HEK293T (cell line): ENCODE measurements at regions not wholly inside any gene's neighbourhood (a gene's known extent, or its start where the extent isn't known, plus 50 kb on each side); places are given as distances from the start of the nearest gene placed in this dataset.
"Not testable (repeated sequence)": the region's sequence is repeated elsewhere in the genome, so short reads cannot be mapped to it uniquely, and the experiment has no call there.

Source experiments
- CTCF ChIA-PET: fragments of 350-600 bp; formaldehyde crosslinking; extraction: SDS; loops from one replicate; lab custom pipeline; 2021; ENCODE audit warnings: antibody characterized with exemption, inconsistent platforms; lab: Yijun Ruan, JAX
- POLR2A ChIA-PET: fragments of 350-600 bp; formaldehyde crosslinking; extraction: SDS; loops from one replicate; lab custom pipeline; 2020; ENCODE audit warnings: antibody characterized with exemption, inconsistent platforms; lab: Yijun Ruan, JAX
- DNase-seq: peaks from one replicate; pipeline ENCODE4 v3.0.0; 2012; ENCODE audit warnings: mixed read lengths; ENCODE audit errors: extremely low spot score
- ARNT ChIP-seq: fragments of 450-650 bp; IDR thresholded peaks from 2 replicates; pipeline ENCODE4 v1.6.1; 2017; ENCODE audit warnings: mild to moderate bottlenecking
- BHLHE40 ChIP-seq: fragments of 450-650 bp; IDR thresholded peaks from 2 replicates; pipeline ENCODE4 v1.6.1; 2016; ENCODE audit warnings: mild to moderate bottlenecking, moderate library complexity, borderline replicate concordance
- CTBP1 ChIP-seq: fragments of 450-650 bp; IDR thresholded peaks from 2 replicates; pipeline ENCODE4 v1.6.1; 2016; ENCODE audit warnings: borderline replicate concordance
- ELF4 ChIP-seq: fragments of 450-650 bp; IDR thresholded peaks from 2 replicates; pipeline ENCODE4 v1.6.1; 2017; ENCODE audit warnings: antibody characterized with exemption
- FOXA1 ChIP-seq: fragments of 450-650 bp; IDR thresholded peaks from 2 replicates; pipeline ENCODE4 v1.6.1; 2016; ENCODE audit warnings: mild to moderate bottlenecking
- FOXK2 ChIP-seq: fragments of 450-650 bp; IDR thresholded peaks from 2 replicates; pipeline ENCODE4 v1.6.1; 2016; ENCODE audit warnings: mild to moderate bottlenecking
- FOXM1 ChIP-seq: fragments of 450-650 bp; IDR thresholded peaks from 2 replicates; pipeline ENCODE4 v1.6.1; 2017; ENCODE audit warnings: mild to moderate bottlenecking, borderline replicate concordance
- HDGF ChIP-seq: fragments of 450-650 bp; IDR thresholded peaks from 2 replicates; pipeline ENCODE4 v1.6.1; 2017; ENCODE audit warnings: antibody characterized with exemption, borderline replicate concordance
- L3MBTL2 ChIP-seq: fragments of 450-650 bp; conservative IDR thresholded peaks from 2 replicates; pipeline ENCODE4 v1.6.1; 2016; ENCODE audit warnings: mild to moderate bottlenecking
- LEF1 ChIP-seq: fragments of 450-650 bp; IDR thresholded peaks from 2 replicates; pipeline ENCODE4 v1.6.1; 2017; ENCODE audit warnings: mild to moderate bottlenecking, borderline replicate concordance
- NFRKB ChIP-seq: fragments of 450-650 bp; IDR thresholded peaks from 2 replicates; pipeline ENCODE4 v1.6.1; 2016; ENCODE audit warnings: mild to moderate bottlenecking, moderate library complexity
- PKNOX1 ChIP-seq: fragments of 450-650 bp; IDR thresholded peaks from 2 replicates; pipeline ENCODE4 v1.6.1; 2016
- SP1 ChIP-seq: fragments of 450-650 bp; IDR thresholded peaks from 2 replicates; pipeline ENCODE4 v1.6.1; 2017
- SUZ12 ChIP-seq: fragments of 450-650 bp; IDR thresholded peaks from 2 replicates; pipeline ENCODE4 v1.6.1; 2016; ENCODE audit warnings: mild to moderate bottlenecking
- TARDBP ChIP-seq: fragments of 450-650 bp; IDR thresholded peaks from 2 replicates; pipeline ENCODE4 v1.6.1; 2016
- ZNF384 ChIP-seq: fragments of 450-650 bp; IDR thresholded peaks from 2 replicates; pipeline ENCODE4 v1.6.1; 2016

GRCh38 chr7:138325434-138325833 is 134.6 kb upstream of the TRIM24 start:
- ChIA-PET CTCF (no interaction called here), POLR2A (no interaction called here)
- DNase-seq = no peak
- TF ChIP-seq LEF1 (no peak), ELF4 (no peak), FOXM1 (no peak), HDGF (no peak), SUZ12 (no peak)

- TF ChIP-seq LEF1 (no peak), PKNOX1 (no peak), FOXA1 (no peak), FOXK2 (no peak), TARDBP (no peak), ZNF384 (no peak), BHLHE40 (no peak), SUZ12 (no peak), NFRKB (no peak), CTBP1 (no peak), L3MBTL2 (no peak), SP1 (no peak), FOXM1 (no peak), HDGF (no peak)
- no peak for DNase-seq
- POLR2A ChIA-PET = no interaction called here
- CTCF ChIA-PET = no interaction called here
Measured at GRCh38 chr7:138328215-138328614, 131.8 kb upstream of the TRIM24 start.

- DNase-seq, CTCF ChIA-PET, POLR2A ChIA-PET: not testable (repeated sequence)
Measured at GRCh38 chr7:138332850-138333249, 127.2 kb upstream of the TRIM24 start.

GRCh38 chr7:138338361-138338760 is 121.7 kb upstream of the TRIM24 start:
- no peak for DNase-seq
- ChIA-PET POLR2A (no interaction called here), CTCF (no interaction called here)
- TF ChIP-seq NFRKB (no peak), LEF1 (no peak), CTBP1 (no peak), L3MBTL2 (no peak), FOXK2 (no peak), PKNOX1 (no peak), FOXM1 (no peak), ARNT (no peak), SP1 (no peak), BHLHE40 (no peak), TARDBP (no peak), SUZ12 (no peak), ZNF384 (no peak), HDGF (no peak), FOXA1 (no peak), ELF4 (no peak)

- POLR2A ChIA-PET, CTCF ChIA-PET: not testable (repeated sequence)
Measured at GRCh38 chr7:138339229-138339628, 120.8 kb upstream of the TRIM24 start.

GRCh38 chr7:138342990-138343389 is 117.1 kb upstream of the TRIM24 start:
- DNase-seq = no peak
- no peak for TF ChIP-seq SUZ12
- no peak for TF ChIP-seq FOXM1
- TF ChIP-seq NFRKB = no peak
- TF ChIP-seq SP1 = no peak
- TF ChIP-seq ZNF384 = no peak
- TF ChIP-seq FOXK2 = no peak
- no peak for TF ChIP-seq PKNOX1
- no peak for TF ChIP-seq FOXA1
- no peak for TF ChIP-seq HDGF
- TF ChIP-seq ARNT = no peak
- no peak for TF ChIP-seq L3MBTL2
- no peak for TF ChIP-seq ELF4
- TF ChIP-seq LEF1 = no peak
- no peak for TF ChIP-seq BHLHE40
- TF ChIP-seq TARDBP = no peak
- no peak for TF ChIP-seq CTBP1

More at GRCh38 chr7:138339229-138339628, 120.8 kb upstream of the TRIM24 start:
- DNase-seq = not testable (repeated sequence)

GRCh38 chr7:138345567-138345966 is 114.5 kb upstream of the TRIM24 start:
- no peak for DNase-seq
- TF ChIP-seq SUZ12 = no peak
- ChIA-PET CTCF (interaction anchor here (0.6 kb wide), 1 partner anchor 137 kb away, joined by 3 read pairs; no protein-coding TSS in a partner anchor), POLR2A (no interaction called here)

More at GRCh38 chr7:138342990-138343389, 117.1 kb upstream of the TRIM24 start:
- ChIA-PET CTCF (no interaction called here), POLR2A (no interaction called here)
